ENCODE measurements at regions not wholly inside any gene's neighbourhood (a gene's known extent, or its start where the extent isn't known, plus 50 kb on each side); places are given as distances from the start of the nearest gene placed in this dataset.

DNA sequence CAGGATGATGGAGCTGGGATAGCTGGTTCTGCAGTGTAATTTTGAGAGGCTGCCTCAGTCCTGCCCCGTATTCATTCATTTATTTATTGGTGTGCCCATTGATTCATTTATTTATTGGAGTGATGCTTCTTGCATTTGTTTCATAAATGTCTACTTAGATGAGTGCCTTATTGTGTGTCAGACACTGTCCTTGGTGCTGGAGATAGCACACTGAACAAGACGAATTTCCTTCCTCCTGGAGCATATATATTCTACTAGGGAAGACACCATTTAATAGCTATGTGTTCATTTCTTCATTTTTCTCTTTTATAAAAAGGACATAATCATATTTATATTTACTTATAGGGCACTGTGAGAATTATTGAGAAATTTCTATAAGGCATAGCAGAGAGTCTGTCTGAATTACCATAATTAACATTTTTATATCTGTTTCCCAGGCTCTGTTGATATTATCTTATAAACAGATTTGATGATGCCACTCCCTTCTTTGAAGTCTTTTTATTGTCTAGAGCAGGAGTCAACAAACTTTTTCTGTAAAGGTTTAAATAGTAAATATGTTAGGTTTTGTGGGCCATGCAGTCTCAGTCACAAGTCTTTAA is 433.9 kb upstream of the ZNF608 start:
- TF ChIP-seq YY1 (IDR thresholded peaks at IDR 0.05; ENCODE audit: insufficient read depth, insufficient read length): no peak
- TF ChIP-seq ZNF274 (IDR thresholded peaks at IDR 0.05; ENCODE audit: low read depth, low read length): no peak
